ENCODE measurements at regions not wholly inside any gene's neighbourhood (a gene's known extent, or its start where the extent isn't known, plus 50 kb on each side); places are given as distances from the start of the nearest gene placed in this dataset.

DNA sequence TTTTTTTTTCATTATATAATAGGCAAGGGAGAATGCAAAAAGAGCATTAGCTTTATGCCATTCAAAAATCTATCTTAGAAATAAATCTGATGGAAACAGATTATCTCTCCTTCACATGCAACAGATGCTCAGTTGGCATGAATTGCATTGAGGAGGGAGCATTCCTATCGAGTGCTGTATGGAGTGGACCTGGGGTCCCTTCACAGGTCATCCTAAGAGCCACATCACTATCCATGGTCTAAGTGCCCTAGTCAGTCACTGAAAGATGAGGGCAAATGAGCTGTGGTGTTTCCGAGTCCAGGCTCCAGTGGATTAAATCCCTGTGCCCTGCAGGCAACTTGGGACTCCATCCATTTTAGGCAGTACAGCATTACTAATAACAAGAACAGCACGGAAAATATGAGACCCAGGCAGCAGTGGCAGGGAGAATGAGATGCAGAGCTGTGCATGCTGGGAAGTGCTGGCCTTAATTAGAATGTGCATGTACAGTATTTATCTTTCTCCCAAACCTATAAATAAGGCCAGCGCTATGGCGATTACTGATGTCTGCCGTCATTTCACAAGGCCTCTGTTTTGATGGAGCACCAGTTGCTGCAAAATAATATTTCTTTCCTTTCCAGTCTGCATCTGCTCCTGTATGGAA lies 512.3 kb upstream of the PLXNA2 start:
- no peaks in the 10 kb centered on the region for H3K36me3 ChIP-seq (ENCODE audit: control insufficient read depth in 2 of 2, insufficient read depth in 1 of 2, low read length in 2 of 2)
- no peaks in the 10 kb centered on the region for H3K9me3 ChIP-seq (ENCODE audit: control insufficient read depth, insufficient read depth, low read depth, low read length)
- no peak overlapping the region for H3K27ac ChIP-seq (ENCODE audit: extremely low read depth, low read depth, low read length)
- no peaks in the 10 kb centered on the region for H3K4me1 ChIP-seq (ENCODE audit: control insufficient read depth, insufficient read depth, low read length)
- ChIA-PET POLR2A (no interaction called here), CTCF (no interaction called here)
- no peak for TF ChIP-seq SP7 (tag by site-specific recombination; IDR thresholded peaks at IDR 0.05)
- TF ChIP-seq SETDB1 (IDR thresholded peaks at IDR 0.05; ENCODE audit: insufficient read length, low read length) = no peak
- no peak for TF ChIP-seq EGR2 (tag by site-specific recombination; IDR thresholded peaks at IDR 0.05; ENCODE audit: low read depth)
- TF ChIP-seq BCL11B (tag by site-specific recombination; IDR thresholded peaks at IDR 0.05; ENCODE audit: low read depth) = no peak
- no peak for TF ChIP-seq HOXA7 (CRISPR knock-in tag; IDR thresholded peaks at IDR 0.05; ENCODE audit: borderline replicate concordance)
- TF ChIP-seq MYNN (tag by site-specific recombination; IDR thresholded peaks at IDR 0.05; ENCODE audit: borderline replicate concordance) = no peak
- TF ChIP-seq ZBTB48 (tag by site-specific recombination; IDR thresholded peaks at IDR 0.05) = no peak
- TF ChIP-seq IKZF3 (tag by site-specific recombination; IDR thresholded peaks at IDR 0.05) = no peak
- no peak for TF ChIP-seq ZNF530 (tag by site-specific recombination; IDR thresholded peaks at IDR 0.05; ENCODE audit: low read depth)
- TF ChIP-seq ZBTB44 (tag by site-specific recombination; IDR thresholded peaks at IDR 0.05) = no peak
- H3K4me3 ChIP-seq (ENCODE audit: low read depth, low read length) = no peak overlapping the region

- H3K4me3 ChIP-seq (ENCODE audit: low read depth, low read length) = no peak overlapping the region
- H3K36me3 ChIP-seq (ENCODE audit: control insufficient read depth in 2 of 2, insufficient read depth in 1 of 2, low read length in 2 of 2) = no peaks in the 10 kb centered on the region
- H3K4me1 ChIP-seq (ENCODE audit: control insufficient read depth, insufficient read depth, low read length) = no peaks in the 10 kb centered on the region
- TF ChIP-seq ZNF701 (tag by site-specific recombination; IDR thresholded peaks at IDR 0.05) (no peak), HOXA7 (CRISPR knock-in tag; IDR thresholded peaks at IDR 0.05; ENCODE audit: borderline replicate concordance) (no peak), REPIN1 (tag by site-specific recombination; IDR thresholded peaks at IDR 0.05; ENCODE audit: low read depth) (no peak), ZNF843 (tag by site-specific recombination; IDR thresholded peaks at IDR 0.05) (no peak), ZNF555 (tag by site-specific recombination; conservative IDR thresholded peaks at IDR 0.05) (no peak), ZSCAN30 (tag by site-specific recombination; IDR thresholded peaks at IDR 0.05) (no peak), GLIS1 (tag by site-specific recombination; IDR thresholded peaks at IDR 0.05) (no peak), ZFP3 (tag by site-specific recombination; IDR thresholded peaks at IDR 0.05; ENCODE audit: low read depth) (no peak), ZBTB7A (tag by site-specific recombination; IDR thresholded peaks at IDR 0.05; ENCODE audit: low read depth) (no peak), ZNF184 (tag by site-specific recombination; IDR thresholded peaks at IDR 0.05) (no peak), OVOL3 (tag by site-specific recombination; IDR thresholded peaks at IDR 0.05) (no peak), ZNF114 (tag by site-specific recombination; IDR thresholded peaks at IDR 0.05) (no peak), GLI4 (tag by site-specific recombination; IDR thresholded peaks at IDR 0.05) (no peak), ZSCAN18 (tag by site-specific recombination; IDR thresholded peaks at IDR 0.05) (no peak), ZSCAN4 (tag by site-specific recombination; IDR thresholded peaks at IDR 0.05) (no peak), ZNF623 (tag by site-specific recombination; IDR thresholded peaks at IDR 0.05) (no peak)
- TF ChIP-seq, protein P1, sequence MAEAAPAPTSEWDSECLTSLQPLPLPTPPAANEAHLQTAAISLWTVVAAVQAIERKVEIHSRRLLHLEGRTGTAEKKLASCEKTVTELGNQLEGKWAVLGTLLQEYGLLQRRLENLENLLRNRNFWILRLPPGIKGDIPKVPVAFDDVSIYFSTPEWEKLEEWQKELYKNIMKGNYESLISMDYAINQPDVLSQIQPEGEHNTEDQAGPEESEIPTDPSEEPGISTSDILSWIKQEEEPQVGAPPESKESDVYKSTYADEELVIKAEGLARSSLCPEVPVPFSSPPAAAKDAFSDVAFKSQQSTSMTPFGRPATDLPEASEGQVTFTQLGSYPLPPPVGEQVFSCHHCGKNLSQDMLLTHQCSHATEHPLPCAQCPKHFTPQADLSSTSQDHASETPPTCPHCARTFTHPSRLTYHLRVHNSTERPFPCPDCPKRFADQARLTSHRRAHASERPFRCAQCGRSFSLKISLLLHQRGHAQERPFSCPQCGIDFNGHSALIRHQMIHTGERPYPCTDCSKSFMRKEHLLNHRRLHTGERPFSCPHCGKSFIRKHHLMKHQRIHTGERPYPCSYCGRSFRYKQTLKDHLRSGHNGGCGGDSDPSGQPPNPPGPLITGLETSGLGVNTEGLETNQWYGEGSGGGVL (tag by site-specific recombination; IDR thresholded peaks at IDR 0.05) = no peak
- no peak overlapping the region for H3K27ac ChIP-seq (ENCODE audit: extremely low read depth, low read depth, low read length)
- CTCF ChIA-PET = no interaction called here
- no peaks in the 10 kb centered on the region for H3K9me3 ChIP-seq (ENCODE audit: control insufficient read depth, insufficient read depth, low read depth, low read length)
- POLR2A ChIA-PET = no interaction called here
These were observed 513.7 kb upstream of the PLXNA2 start for GRCh38 chr1:208757846-208758245.
